ENCODE measurements at regions not wholly inside any gene's neighbourhood (a gene's known extent, or its start where the extent isn't known, plus 50 kb on each side); places are given as distances from the start of the nearest gene placed in this dataset.

- H3K36me3 Mint-ChIP-seq = peaks cover 28% of the 10 kb centered on the region
These were observed 64.8 kb upstream of the TBC1D3K start for GRCh38 chr17:37859451-37859850.

More at GRCh38 chr17:37859451-37859850, 64.8 kb upstream of the TBC1D3K start:
- ATAC-seq (no peak), DNase-seq (ENCODE audit: low spot score) (no peak)
- H3K4me3 Mint-ChIP-seq = no peak overlapping the region
- peaks cover 6% of the 10 kb centered on the region for H3K27me3 Mint-ChIP-seq (ENCODE audit: low read depth)
- no peak overlapping the region for H3K27ac Mint-ChIP-seq
- ChIA-PET CTCF (no interaction called here), POLR2A (no interaction called here)
- TF ChIP-seq MAX (CRISPR knock-in tag; IDR thresholded peaks at IDR 0.05) = no peak
- no peak for TF ChIP-seq FOXK1 (CRISPR knock-in tag; IDR thresholded peaks at IDR 0.05)
- no peak for TF ChIP-seq AR (CRISPR knock-in tag; IDR thresholded peaks at IDR 0.05)
- TF ChIP-seq ARID4B (CRISPR knock-in tag; IDR thresholded peaks at IDR 0.05; ENCODE audit: borderline replicate concordance) = no peak
- no peak for TF ChIP-seq GTF2I (CRISPR knock-in tag; conservative IDR thresholded peaks at IDR 0.05)
- no peak for TF ChIP-seq TCF7 (CRISPR knock-in tag; IDR thresholded peaks at IDR 0.05; ENCODE audit: low read depth)
- TF ChIP-seq EMX1 (CRISPR knock-in tag; IDR thresholded peaks at IDR 0.05) = no peak
- TF ChIP-seq JAZF1 (CRISPR knock-in tag; IDR thresholded peaks at IDR 0.05) = no peak
- no peak for TF ChIP-seq TEAD1 (CRISPR knock-in tag; IDR thresholded peaks at IDR 0.05)
- TF ChIP-seq ZNF532 (CRISPR knock-in tag; IDR thresholded peaks at IDR 0.05; ENCODE audit: borderline replicate concordance) = no peak
- TF ChIP-seq AFF4 (CRISPR knock-in tag; IDR thresholded peaks at IDR 0.05; ENCODE audit: borderline replicate concordance) = no peak
- TF ChIP-seq PRDM15 (CRISPR knock-in tag; IDR thresholded peaks at IDR 0.05) = no peak
- no peak for TF ChIP-seq ZMAT4 (CRISPR knock-in tag; IDR thresholded peaks at IDR 0.05)
- no peak for TF ChIP-seq KAT7 (CRISPR knock-in tag; IDR thresholded peaks at IDR 0.05; ENCODE audit: borderline replicate concordance)
- no peak for TF ChIP-seq RORB (CRISPR knock-in tag; IDR thresholded peaks at IDR 0.05)
- TF ChIP-seq NFE2L1 (CRISPR knock-in tag; IDR thresholded peaks at IDR 0.05) = no peak
- TF ChIP-seq IRF2 (CRISPR knock-in tag; IDR thresholded peaks at IDR 0.05; ENCODE audit: borderline replicate concordance, low read depth) = no peak
- peaks cover 41% of the 10 kb centered on the region for H3K9me3 Mint-ChIP-seq
- peaks cover 6% of the 10 kb centered on the region; the same call in 1 of the 2 replicates for H3K4me1 Mint-ChIP-seq
